ENCODE measurements at regions not wholly inside any gene's neighbourhood (a gene's known extent, or its start where the extent isn't known, plus 50 kb on each side); places are given as distances from the start of the nearest gene placed in this dataset.
"Not testable (repeated sequence)": the region's sequence is repeated elsewhere in the genome, so short reads cannot be mapped to it uniquely, and the experiment has no call there.

DNA sequence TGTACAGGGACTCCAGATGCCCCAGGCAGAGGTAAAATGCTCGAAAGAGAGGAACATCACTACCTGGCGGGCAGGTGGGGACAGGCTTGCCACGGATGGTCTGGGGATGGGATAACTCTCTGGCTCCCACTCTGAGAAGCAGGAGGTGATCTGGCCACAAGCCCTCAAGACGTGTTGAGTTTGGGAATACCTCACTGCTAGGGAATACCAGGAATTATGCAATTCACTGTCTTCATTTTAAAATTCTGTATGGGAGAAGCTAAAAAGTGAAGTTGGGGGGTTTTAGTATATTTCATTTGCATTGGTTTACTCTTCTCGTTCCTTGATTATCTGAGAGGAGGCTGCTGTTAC, 510.4 kb downstream of the CCDC171 start:
- TF ChIP-seq, protein P1, sequence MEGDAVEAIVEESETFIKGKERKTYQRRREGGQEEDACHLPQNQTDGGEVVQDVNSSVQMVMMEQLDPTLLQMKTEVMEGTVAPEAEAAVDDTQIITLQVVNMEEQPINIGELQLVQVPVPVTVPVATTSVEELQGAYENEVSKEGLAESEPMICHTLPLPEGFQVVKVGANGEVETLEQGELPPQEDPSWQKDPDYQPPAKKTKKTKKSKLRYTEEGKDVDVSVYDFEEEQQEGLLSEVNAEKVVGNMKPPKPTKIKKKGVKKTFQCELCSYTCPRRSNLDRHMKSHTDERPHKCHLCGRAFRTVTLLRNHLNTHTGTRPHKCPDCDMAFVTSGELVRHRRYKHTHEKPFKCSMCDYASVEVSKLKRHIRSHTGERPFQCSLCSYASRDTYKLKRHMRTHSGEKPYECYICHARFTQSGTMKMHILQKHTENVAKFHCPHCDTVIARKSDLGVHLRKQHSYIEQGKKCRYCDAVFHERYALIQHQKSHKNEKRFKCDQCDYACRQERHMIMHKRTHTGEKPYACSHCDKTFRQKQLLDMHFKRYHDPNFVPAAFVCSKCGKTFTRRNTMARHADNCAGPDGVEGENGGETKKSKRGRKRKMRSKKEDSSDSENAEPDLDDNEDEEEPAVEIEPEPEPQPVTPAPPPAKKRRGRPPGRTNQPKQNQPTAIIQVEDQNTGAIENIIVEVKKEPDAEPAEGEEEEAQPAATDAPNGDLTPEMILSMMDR (IDR thresholded peaks at IDR 0.05; ENCODE audit: unreplicated experiment) = no peak
- H3K36me3 Mint-ChIP-seq (ENCODE audit: insufficient read depth) = no peaks in the 10 kb centered on the region
- no peak for DNase-seq (ENCODE audit: low spot score, unreplicated experiment)
- H3K27ac Mint-ChIP-seq = no peak overlapping the region
- peaks cover 1% of the 10 kb centered on the region for H3K4me1 Mint-ChIP-seq (ENCODE audit: low read depth)
- H3K27me3 Mint-ChIP-seq = no peaks in the 10 kb centered on the region
- peaks cover 3% of the 10 kb centered on the region for H3K9me3 Mint-ChIP-seq (ENCODE audit: low read depth)
- H3K4me3 Mint-ChIP-seq (ENCODE audit: low read depth) = no peak overlapping the region

DNA sequence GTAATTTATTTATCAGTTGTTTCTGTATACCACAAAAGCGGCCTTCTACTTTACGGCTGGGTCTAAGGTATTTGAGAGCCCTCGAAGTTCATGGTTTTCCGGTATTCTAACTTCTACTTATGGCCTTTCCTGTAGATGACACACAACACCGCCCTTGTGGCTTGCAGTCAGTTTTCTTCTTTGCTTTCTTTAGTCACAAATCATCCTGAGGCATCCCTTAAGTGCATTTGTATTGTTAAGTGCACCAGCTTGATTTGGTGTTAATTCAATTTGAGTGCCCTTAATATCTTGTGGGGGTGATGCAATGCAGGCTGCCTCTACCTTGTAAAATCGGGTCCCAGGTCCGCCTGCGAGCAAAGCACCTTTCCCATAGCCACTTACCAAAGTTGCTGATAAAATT, 511.9 kb downstream of the CCDC171 start:
- Mint-ChIP-seq H3K4me1 (ENCODE audit: low read depth) (peaks cover 1% of the 10 kb centered on the region), H3K4me3 (ENCODE audit: low read depth) (no peak overlapping the region), H3K36me3 (ENCODE audit: insufficient read depth) (no peaks in the 10 kb centered on the region), H3K9me3 (ENCODE audit: low read depth) (no peaks in the 10 kb centered on the region), H3K27ac (no peak overlapping the region), H3K27me3 (no peaks in the 10 kb centered on the region)
- TF ChIP-seq, protein P1 (IDR thresholded peaks at IDR 0.05; ENCODE audit: unreplicated experiment) = no peak
- DNase-seq (ENCODE audit: low spot score, unreplicated experiment) = no peak

DNA sequence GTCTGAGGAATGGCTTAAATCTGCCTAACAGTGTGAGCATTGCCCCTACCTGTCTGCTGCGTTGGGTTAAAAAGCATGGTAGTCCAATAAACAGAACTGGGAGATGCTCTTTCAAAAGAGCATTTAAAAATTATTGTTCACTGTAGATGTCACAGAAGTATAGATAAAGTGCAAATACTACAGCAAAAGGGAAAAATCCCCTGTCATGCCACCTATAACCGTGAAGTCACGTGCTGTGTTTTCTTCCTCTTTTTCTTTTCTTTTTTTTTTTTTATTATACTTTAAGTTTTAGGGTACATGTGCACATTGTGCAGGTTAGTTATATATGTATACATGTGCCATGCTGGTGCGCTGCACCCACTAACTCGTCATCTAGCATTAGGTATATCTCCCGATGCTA, 513.4 kb downstream of the CCDC171 start:
- not testable (repeated sequence) for H3K4me3 Mint-ChIP-seq (ENCODE audit: low read depth); H3K36me3 Mint-ChIP-seq (ENCODE audit: insufficient read depth); H3K9me3 Mint-ChIP-seq (ENCODE audit: low read depth); DNase-seq (ENCODE audit: low spot score, unreplicated experiment); H3K27me3 Mint-ChIP-seq; H3K27ac Mint-ChIP-seq; H3K4me1 Mint-ChIP-seq (ENCODE audit: low read depth)

DNA sequence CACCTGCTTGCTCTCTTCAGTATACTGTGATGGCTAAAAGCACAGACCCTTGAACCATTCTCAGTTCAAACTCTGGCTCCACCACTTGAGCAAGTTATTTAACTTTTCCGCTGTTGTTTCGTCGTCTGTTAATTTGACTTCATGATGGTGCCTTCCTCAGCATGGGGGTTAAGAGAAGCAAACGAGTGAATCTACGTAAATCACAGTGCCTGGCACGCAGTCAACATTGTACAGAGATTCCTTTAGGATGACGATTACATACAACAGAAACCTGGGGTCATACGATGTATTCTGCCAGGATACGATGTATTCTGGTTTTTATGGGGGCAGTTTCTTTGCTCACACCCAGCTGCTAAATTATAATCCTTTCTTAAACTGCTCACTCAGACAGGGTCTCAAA, 515.6 kb downstream of the CCDC171 start:
- no peaks in the 10 kb centered on the region for H3K36me3 Mint-ChIP-seq (ENCODE audit: insufficient read depth)
- no peaks in the 10 kb centered on the region for H3K9me3 Mint-ChIP-seq (ENCODE audit: low read depth)
- no peaks in the 10 kb centered on the region for H3K27me3 Mint-ChIP-seq
- TF ChIP-seq, protein P1 (IDR thresholded peaks at IDR 0.05; ENCODE audit: unreplicated experiment) = no peak
- H3K27ac Mint-ChIP-seq = no peak overlapping the region
- peaks cover 1% of the 10 kb centered on the region for H3K4me1 Mint-ChIP-seq (ENCODE audit: low read depth)
- no peak for DNase-seq (ENCODE audit: low spot score, unreplicated experiment)
- H3K4me3 Mint-ChIP-seq (ENCODE audit: low read depth) = no peak overlapping the region

DNA sequence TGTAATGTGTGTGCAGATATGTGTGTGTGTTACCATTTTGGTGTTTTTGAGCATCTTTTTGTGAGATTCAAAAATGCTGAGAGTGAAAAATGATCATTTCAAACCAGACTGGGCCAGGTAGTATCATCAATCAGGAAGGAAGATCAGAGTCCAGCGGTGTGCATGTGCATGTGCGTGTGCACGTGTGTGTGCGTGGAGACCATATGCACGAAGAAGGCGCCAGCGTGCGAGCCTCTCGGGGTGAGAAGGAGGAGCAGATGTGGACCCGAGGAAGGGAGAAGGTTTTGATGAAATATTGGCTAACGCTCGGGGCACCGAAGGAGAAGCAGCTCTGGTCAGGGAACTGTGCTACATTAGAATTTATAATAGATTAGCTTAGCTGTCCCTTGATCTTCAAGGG, 516.4 kb downstream of the CCDC171 start:
- Mint-ChIP-seq H3K27ac (no peak overlapping the region), H3K9me3 (ENCODE audit: low read depth) (no peaks in the 10 kb centered on the region), H3K27me3 (no peaks in the 10 kb centered on the region), H3K4me1 (ENCODE audit: low read depth) (peaks cover 1% of the 10 kb centered on the region), H3K36me3 (ENCODE audit: insufficient read depth) (no peaks in the 10 kb centered on the region), H3K4me3 (ENCODE audit: low read depth) (no peak overlapping the region)
- DNase-seq (ENCODE audit: low spot score, unreplicated experiment) = no peak
- TF ChIP-seq, protein P1 (IDR thresholded peaks at IDR 0.05; ENCODE audit: unreplicated experiment) = no peak

DNA sequence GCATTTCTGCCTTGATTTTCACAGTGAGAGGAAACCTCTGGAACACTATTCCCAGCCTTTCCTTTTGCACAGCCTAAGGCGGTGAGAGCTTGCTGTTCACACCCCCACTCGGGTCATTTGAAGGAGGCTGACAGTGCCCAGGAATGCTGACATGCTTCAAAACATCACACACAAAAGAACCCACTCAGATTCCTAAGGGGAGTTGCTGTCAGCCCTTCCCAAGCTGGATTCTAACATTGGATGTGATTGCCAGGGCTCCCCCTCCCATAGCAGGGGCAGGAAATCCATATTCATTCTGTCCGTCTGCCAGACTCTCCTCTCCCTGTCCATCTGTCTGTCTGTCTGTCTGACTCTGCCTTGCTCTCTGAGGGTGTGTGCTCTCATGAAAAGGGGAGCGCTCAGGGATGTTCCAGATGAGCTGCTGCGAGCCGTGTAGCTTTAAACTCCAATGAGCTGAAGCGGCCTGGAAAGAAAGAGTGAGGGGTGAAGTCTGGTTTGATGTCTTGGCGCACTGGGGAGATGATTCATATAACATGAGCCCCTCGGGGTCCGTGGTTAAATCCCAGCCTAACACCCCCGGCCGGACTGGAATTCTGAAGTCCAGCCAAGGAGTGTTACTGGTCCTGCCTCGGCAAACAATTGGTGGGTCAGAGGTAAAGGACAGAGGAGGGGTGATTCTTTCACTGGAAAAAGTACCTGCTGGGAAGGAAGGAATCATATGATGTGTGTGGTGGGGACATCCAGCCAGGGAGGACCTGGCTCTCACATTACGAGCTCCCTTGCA, 517.0 kb downstream of the CCDC171 start:
- no peak overlapping the region for H3K27ac Mint-ChIP-seq
- DNase-seq (ENCODE audit: low spot score, unreplicated experiment) = no peak
- TF ChIP-seq, protein P1 (IDR thresholded peaks at IDR 0.05; ENCODE audit: unreplicated experiment) = no peak
- no peak overlapping the region for H3K4me3 Mint-ChIP-seq (ENCODE audit: low read depth)
- H3K36me3 Mint-ChIP-seq (ENCODE audit: insufficient read depth) = no peaks in the 10 kb centered on the region
- H3K9me3 Mint-ChIP-seq (ENCODE audit: low read depth) = no peaks in the 10 kb centered on the region
- H3K4me1 Mint-ChIP-seq (ENCODE audit: low read depth) = peaks cover 1% of the 10 kb centered on the region
- H3K27me3 Mint-ChIP-seq = no peaks in the 10 kb centered on the region
